Loucy (cell line): ENCODE measurements at regions not wholly inside any gene's neighbourhood (a gene's known extent, or its start where the extent isn't known, plus 50 kb on each side); places are given as distances from the start of the nearest gene placed in this dataset.

Source experiments
- EZH2phosphoT487 ChIP-seq: fragments of 200-600 bp; IDR thresholded peaks from 2 replicates; pipeline ENCODE4 v1.6.1; 2018; ENCODE audit warnings: antibody characterized with exemption, mild to moderate bottlenecking, moderate library complexity, borderline replicate concordance
- TF ChIP-seq, protein P1 (sequence below): fragments of 200-600 bp; sonication (generic); conservative IDR thresholded peaks from 2 replicates; pipeline ENCODE4 v1.5.1; 2014; ENCODE audit warnings: mild to moderate bottlenecking, antibody characterized with exemption, low read length

DNA sequence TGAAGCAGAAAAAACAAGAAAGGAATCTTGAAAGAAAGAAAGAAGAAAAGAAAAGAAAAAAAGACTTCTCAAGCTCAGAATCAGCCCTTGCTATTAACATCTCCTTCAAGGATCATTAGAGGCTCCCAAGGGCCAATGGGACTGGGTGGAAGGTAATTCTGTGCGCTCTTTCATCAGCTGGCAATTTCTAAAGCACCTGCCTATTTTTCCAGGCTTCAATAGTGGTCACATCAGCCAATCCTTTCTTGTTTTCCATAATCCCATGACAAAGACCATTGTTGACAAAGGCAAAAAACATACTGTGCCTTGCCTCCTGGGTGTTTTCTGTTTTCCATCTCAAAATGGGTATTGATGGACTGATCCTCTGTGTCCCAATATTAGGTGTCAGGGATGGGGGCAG is 88.2 kb upstream of the TSC22D1 start:
- TF ChIP-seq, protein P1, sequence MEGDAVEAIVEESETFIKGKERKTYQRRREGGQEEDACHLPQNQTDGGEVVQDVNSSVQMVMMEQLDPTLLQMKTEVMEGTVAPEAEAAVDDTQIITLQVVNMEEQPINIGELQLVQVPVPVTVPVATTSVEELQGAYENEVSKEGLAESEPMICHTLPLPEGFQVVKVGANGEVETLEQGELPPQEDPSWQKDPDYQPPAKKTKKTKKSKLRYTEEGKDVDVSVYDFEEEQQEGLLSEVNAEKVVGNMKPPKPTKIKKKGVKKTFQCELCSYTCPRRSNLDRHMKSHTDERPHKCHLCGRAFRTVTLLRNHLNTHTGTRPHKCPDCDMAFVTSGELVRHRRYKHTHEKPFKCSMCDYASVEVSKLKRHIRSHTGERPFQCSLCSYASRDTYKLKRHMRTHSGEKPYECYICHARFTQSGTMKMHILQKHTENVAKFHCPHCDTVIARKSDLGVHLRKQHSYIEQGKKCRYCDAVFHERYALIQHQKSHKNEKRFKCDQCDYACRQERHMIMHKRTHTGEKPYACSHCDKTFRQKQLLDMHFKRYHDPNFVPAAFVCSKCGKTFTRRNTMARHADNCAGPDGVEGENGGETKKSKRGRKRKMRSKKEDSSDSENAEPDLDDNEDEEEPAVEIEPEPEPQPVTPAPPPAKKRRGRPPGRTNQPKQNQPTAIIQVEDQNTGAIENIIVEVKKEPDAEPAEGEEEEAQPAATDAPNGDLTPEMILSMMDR: no peak
- TF ChIP-seq EZH2phosphoT487: no peak
